ENCODE measurements at regions not wholly inside any gene's neighbourhood (a gene's known extent, or its start where the extent isn't known, plus 50 kb on each side); places are given as distances from the start of the nearest gene placed in this dataset.

GRCh38 chr21:22579741-22580140 is 1581.5 kb downstream of the NCAM2 start:
- H3K27me3 ChIP-seq (ENCODE audit: insufficient read depth, low read length) = no peaks in the 10 kb centered on the region
- no peaks in the 10 kb centered on the region for H3K4me1 ChIP-seq (ENCODE audit: control insufficient read depth in 1 of 2, insufficient read depth in 2 of 2, low read length in 2 of 2)
- no peak overlapping the region for H3K4me3 ChIP-seq (replicated peaks in 1 of 2; ENCODE audit: low read depth in 1 of 2, low read length in 2 of 2)
- ChIA-PET POLR2A (no interaction called here), CTCF (no interaction called here), RAD21 (ENCODE audit: low non-redundant PET in 1 of 2, low total read pairs in 2 of 2, uncharacterized antibody in 2 of 2, unreplicated experiment in 2 of 2) (no interaction called here)
- H3K79me2 ChIP-seq (ENCODE audit: insufficient read depth, low read length) = no peaks in the 10 kb centered on the region
- no peak overlapping the region for H2AFZ ChIP-seq (ENCODE audit: low read depth, low read length, poor library complexity, severe bottlenecking)
- no peaks in the 10 kb centered on the region for H3K36me3 ChIP-seq (ENCODE audit: control insufficient read depth in 1 of 2, insufficient read depth in 2 of 2, low read length in 2 of 2)
- no TSS peak for BruUV-seq (replicated peaks)
- no peak for DNase-seq (ENCODE audit: low read depth, low spot score)
- no peaks in the 10 kb centered on the region for H3K9me2 ChIP-seq (ENCODE audit: insufficient read depth)
- no peak for ATAC-seq
- TF ChIP-seq YY1 (IDR thresholded peaks at IDR 0.05; ENCODE audit: extremely low read depth, insufficient replicate concordance, low read depth, low read length) (no peak), SRF (IDR thresholded peaks at IDR 0.05; ENCODE audit: low read depth) (no peak), ZFX (IDR thresholded peaks at IDR 0.05) (no peak), TCF7L2 (IDR thresholded peaks at IDR 0.05; ENCODE audit: borderline replicate concordance, extremely low read depth, insufficient read depth, insufficient read length) (no peak), RAD21 (IDR thresholded peaks at IDR 0.05; ENCODE audit: low read depth) (no peak), REST (IDR thresholded peaks at IDR 0.05; ENCODE audit: low read depth) (no peak), JUND (IDR thresholded peaks at IDR 0.05) (no peak), SIN3A (IDR thresholded peaks at IDR 0.05; ENCODE audit: low read depth) (no peak), CBX3 (IDR thresholded peaks at IDR 0.05; ENCODE audit: low read depth) (no peak), SP1 (IDR thresholded peaks at IDR 0.05; ENCODE audit: low read depth) (no peak), CEBPB (IDR thresholded peaks at IDR 0.05; ENCODE audit: low read depth) (no peak), EZH2 (IDR thresholded peaks at IDR 0.05) (no peak), ELF1 (IDR thresholded peaks at IDR 0.05; ENCODE audit: borderline replicate concordance, low read depth) (no peak), CTCF (IDR thresholded peaks at IDR 0.05 in 2 of 3, conservative IDR thresholded peaks at IDR 0.05 in 1 of 3; ENCODE audit: borderline replicate concordance in 1 of 3, insufficient read depth in 1 of 3, low read depth in 2 of 3, low read length in 2 of 3) (no peak), MAX (IDR thresholded peaks at IDR 0.05) (no peak), EZH2phosphoT487 (IDR thresholded peaks at IDR 0.05; ENCODE audit: borderline replicate concordance) (no peak), EGR1 (IDR thresholded peaks at IDR 0.05; ENCODE audit: low read depth) (no peak), ZNF274 (IDR thresholded peaks at IDR 0.05; ENCODE audit: low read depth, low read length) (no peak)
- intact Hi-C loops (cut with micrococcal nuclease) = no loop called here
- no peaks in the 10 kb centered on the region; the same call in 1 of the 2 replicates for H4K20me1 ChIP-seq (ENCODE audit: insufficient read depth)
- peaks cover 1 to 9% of the 10 kb centered on the region in 2 experiments; a peak in 2 of 4 replicates for H3K9me3 ChIP-seq (ENCODE audit: control insufficient read depth in 1 of 2, insufficient read depth in 1 of 2, low read depth in 1 of 2, low read length in 2 of 2)
- H3K9ac ChIP-seq (ENCODE audit: low read length) = no peak overlapping the region
- H3K4me2 ChIP-seq (ENCODE audit: low read length) = no peak overlapping the region
- H3K27ac ChIP-seq (ENCODE audit: low read depth, low read length) = no peak overlapping the region

Measured in HCT116 (cell line).